ENCODE measurements at regions not wholly inside any gene's neighbourhood (a gene's known extent, or its start where the extent isn't known, plus 50 kb on each side); places are given as distances from the start of the nearest gene placed in this dataset.

DNA sequence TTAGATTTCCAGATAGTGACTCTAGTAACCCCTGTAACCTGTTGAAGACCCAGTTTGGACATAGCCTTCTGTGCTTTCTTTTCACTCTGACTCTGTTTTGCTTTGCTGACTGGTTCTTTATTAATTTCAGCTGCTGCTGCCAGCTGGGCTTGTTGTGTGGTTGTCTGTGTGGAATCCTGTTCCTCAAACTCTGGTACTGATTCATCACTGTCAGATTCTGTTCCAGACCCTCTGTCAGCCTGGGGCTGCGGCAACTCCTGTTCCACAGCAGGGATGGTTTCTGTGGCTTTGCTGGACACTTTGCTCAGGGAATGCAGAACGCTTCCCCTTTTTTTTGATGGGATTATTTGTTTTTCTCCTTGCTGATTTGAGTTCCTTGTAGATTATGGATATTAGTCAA lies 104.9 kb downstream of the SEC23IP start:
- TF ChIP-seq, protein P1, sequence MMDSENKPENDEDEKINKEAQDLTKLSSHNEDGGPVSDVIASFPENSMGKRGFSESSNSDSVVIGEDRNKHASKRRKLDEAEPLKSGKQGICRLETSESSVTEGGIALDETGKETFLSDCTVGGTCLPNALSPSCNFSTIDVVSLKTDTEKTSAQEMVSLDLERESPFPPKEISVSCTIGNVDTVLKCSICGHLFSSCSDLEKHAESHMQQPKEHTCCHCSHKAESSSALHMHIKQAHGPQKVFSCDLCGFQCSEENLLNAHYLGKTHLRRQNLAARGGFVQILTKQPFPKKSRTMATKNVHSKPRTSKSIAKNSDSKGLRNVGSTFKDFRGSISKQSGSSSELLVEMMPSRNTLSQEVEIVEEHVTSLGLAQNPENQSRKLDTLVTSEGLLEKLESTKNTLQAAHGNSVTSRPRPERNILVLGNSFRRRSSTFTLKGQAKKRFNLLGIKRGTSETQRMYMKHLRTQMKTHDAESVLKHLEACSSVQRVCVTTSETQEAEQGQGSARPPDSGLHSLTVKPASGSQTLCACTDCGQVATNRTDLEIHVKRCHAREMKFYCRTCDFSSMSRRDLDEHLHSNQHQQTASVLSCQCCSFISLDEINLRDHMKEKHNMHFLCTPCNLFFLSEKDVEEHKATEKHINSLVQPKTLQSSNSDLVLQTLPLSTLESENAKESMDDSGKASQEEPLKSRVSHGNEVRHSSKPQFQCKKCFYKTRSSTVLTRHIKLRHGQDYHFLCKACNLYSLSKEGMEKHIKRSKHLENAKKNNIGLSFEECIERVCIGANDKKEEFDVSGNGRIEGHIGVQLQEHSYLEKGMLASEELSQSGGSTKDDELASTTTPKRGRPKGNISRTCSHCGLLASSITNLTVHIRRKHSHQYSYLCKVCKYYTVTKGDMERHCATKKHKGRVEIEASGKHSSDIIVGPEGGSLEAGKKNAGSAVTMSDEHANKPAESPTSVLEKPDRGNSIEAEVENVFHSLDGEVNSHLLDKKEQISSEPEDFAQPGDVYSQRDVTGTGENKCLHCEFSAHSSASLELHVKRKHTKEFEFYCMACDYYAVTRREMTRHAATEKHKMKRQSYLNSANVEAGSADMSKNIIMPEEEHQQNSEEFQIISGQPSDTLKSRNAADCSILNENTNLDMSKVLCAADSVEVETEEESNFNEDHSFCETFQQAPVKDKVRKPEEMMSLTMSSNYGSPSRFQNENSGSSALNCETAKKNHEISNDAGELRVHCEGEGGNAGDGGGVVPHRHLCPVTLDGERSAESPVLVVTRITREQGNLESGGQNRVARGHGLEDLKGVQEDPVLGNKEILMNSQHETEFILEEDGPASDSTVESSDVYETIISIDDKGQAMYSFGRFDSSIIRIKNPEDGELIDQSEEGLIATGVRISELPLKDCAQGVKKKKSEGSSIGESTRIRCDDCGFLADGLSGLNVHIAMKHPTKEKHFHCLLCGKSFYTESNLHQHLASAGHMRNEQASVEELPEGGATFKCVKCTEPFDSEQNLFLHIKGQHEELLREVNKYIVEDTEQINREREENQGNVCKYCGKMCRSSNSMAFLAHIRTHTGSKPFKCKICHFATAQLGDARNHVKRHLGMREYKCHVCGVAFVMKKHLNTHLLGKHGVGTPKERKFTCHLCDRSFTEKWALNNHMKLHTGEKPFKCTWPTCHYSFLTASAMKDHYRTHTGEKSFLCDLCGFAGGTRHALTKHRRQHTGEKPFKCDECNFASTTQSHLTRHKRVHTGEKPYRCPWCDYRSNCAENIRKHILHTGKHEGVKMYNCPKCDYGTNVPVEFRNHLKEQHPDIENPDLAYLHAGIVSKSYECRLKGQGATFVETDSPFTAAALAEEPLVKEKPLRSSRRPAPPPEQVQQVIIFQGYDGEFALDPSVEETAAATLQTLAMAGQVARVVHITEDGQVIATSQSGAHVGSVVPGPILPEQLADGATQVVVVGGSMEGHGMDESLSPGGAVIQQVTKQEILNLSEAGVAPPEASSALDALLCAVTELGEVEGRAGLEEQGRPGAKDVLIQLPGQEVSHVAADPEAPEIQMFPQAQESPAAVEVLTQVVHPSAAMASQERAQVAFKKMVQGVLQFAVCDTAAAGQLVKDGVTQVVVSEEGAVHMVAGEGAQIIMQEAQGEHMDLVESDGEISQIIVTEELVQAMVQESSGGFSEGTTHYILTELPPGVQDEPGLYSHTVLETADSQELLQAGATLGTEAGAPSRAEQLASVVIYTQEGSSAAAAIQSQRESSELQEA (IDR thresholded peaks at IDR 0.05; ENCODE audit: low read depth): no peak
- TF ChIP-seq ZNF184 (CRISPR knock-in tag; IDR thresholded peaks at IDR 0.05) (no peak), HNRNPH1 (optimal IDR thresholded peaks at IDR 0.05; ENCODE audit: low read depth, low read length) (no peak), SMAD2 (IDR thresholded peaks at IDR 0.05; ENCODE audit: low read depth, low read length) (no peak)
- Histone ChIP-seq H3K9ac (ENCODE audit: insufficient read depth in 1 of 2, low read depth in 2 of 2, low read length in 2 of 2) (no peak overlapping the region), H3K4me1 (replicated peaks in 1 of 2; ENCODE audit: control insufficient read depth in 2 of 2, insufficient read depth in 2 of 2, low read length in 2 of 2) (no peaks in the 10 kb centered on the region), H3K4me2 (ENCODE audit: insufficient read depth, low read length) (no peak overlapping the region), H3K27ac (ENCODE audit: extremely low read depth, low read depth, low read length) (no peak overlapping the region), H3K4me3 (no peak overlapping the region), H3K9me1 (ENCODE audit: control insufficient read depth, insufficient read depth, low read length) (no peaks in the 10 kb centered on the region), H2AFZ (ENCODE audit: low read depth, low read length) (no peak overlapping the region), H3K36me3 (ENCODE audit: control insufficient read depth, insufficient read depth, low read length) (no peaks in the 10 kb centered on the region), H4K20me1 (replicated peaks; ENCODE audit: control insufficient read depth, insufficient read depth, low read length) (no peaks in the 10 kb centered on the region), H3K9me3 (replicated peaks; ENCODE audit: control insufficient read depth, insufficient read depth, low read depth, low read length) (no peaks in the 10 kb centered on the region), H3K79me2 (ENCODE audit: control insufficient read depth, insufficient read depth, low read length) (no peaks in the 10 kb centered on the region), H3K27me3 (ENCODE audit: control insufficient read depth in 2 of 2, insufficient read depth in 2 of 2, low read length in 2 of 2) (no peaks in the 10 kb centered on the region)
- no peak for FAIRE-seq
- CTCF ChIA-PET (ENCODE audit: low intra/inter-chr PET ratio): no interaction called here
- 5% methylated on average over 2 of the region's 2 CpGs for WGBS (ENCODE audit: insufficient coverage, low coverage, missing lambda C conversion rate)
- BruUV-seq (replicated peaks): no TSS peak
- intact Hi-C loops (cut with micrococcal nuclease) (no loop called here), in situ Hi-C loops (cut with MboI) (no loop called here)
- POLR2A ChIA-PET: no interaction called here
- no peak for DNase-seq (ENCODE audit: extremely low read depth in 1 of 4, low spot score in 3 of 4)
- no peak for ATAC-seq
